GM19438 (cell line): ENCODE measurements at regions not wholly inside any gene's neighbourhood (a gene's known extent, or its start where the extent isn't known, plus 50 kb on each side); places are given as distances from the start of the nearest gene placed in this dataset.

Source experiments
- ATAC-seq: cut with Tn5 transposase; IDR thresholded peaks from one replicate; pipeline ENCODE4 v1.9.1; 2021; ENCODE audit warnings: low read depth; ENCODE audit not compliant: unreplicated experiment

DNA sequence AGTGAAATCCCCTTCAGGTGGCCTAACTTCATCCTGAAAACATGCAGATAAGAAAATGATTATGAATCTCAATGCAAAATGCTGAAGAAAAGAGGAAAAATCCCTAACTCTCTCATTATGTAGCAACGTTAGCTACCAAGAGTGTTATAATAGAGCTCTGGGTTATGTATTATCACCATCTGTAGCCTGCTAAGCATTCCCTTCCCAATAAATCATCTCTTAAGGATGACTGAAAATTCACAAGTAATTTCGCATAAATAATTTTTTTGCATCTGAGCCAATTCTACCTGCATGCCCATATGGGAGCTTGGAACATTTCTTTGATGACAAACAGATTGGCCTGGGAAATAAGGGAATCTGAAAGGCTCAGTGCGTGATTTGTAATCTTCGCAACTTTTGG, 216.1 kb downstream of the HTR7 start:
- no peak for ATAC-seq

DNA sequence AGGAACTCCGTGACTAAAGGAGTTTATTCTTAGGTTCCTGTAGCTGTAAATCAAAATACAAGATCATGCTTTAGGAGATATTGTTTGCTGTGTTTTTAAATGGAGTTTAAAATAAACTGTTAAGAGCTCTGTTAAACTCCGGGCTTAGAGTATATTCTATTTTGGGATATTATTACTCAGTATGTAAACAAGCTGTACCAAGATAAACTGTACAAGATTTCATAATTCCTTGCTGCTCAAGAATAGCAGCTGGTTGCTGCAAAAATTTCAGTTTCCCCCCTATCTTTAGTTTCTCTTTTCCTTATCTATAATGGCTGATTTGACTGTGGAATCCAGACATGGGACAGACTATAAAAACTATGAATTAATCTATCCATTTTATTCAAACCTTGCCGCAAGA, 215.7 kb downstream of the HTR7 start:
- no peak for ATAC-seq

DNA sequence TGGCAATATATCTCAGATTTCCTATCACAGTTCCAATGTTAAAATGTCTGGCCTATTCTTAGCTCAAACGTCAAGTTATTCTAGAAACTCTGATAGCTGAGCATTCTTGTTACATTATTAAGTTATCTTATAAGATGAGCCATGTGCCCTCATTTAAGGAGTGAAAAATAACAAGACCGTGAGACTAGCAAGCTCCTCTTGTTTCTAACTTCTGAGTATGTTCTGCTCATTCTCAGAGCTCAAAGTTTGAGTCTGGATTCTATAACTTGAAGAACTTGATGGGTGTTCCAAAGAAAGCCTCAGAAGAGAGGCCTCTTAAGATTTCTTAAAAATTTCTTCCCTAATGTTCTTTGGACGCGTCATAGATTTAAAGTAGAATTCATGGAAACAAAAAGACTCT, 215.2 kb downstream of the HTR7 start:
- ATAC-seq, result no peak

DNA sequence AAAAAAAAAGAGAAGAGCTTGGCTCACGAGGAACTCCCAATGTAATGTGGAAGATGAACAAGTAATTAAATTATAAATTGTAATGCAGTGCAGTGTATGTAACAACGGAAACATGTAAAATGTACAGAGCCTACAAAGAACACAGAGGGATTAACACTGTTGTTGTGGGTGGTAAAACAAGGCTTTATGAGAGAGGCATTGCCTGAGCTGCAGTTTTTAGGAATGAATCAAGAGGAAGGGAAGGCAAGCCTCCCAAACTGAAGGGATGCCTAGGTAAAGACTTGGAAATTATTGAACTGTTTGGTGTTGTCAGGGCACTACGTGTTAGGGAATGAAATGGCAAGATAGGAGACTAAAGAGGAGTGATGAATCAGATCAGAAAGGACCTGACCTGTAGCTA, 213.7 kb downstream of the HTR7 start:
- ATAC-seq, result no peak

DNA sequence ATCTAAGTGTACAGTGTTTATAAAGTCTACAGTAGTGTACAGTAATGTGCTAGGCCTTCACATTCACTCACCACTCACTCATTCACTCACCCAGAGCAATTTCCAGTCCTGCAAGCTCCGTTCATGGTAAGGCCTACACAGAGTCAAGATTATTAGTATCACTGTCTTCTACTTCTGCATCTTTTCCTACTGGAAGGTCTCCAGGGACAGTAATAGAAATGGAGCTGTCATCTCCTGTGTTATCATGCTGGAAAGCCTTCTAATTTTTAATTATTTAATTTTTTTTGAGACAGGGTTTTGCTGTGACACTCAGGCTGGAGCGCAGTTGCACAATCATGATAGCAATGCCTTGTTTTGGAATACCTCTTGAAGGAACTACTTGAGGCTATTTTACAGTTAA, 207.0 kb downstream of the HTR7 start:
- no peak for ATAC-seq

DNA sequence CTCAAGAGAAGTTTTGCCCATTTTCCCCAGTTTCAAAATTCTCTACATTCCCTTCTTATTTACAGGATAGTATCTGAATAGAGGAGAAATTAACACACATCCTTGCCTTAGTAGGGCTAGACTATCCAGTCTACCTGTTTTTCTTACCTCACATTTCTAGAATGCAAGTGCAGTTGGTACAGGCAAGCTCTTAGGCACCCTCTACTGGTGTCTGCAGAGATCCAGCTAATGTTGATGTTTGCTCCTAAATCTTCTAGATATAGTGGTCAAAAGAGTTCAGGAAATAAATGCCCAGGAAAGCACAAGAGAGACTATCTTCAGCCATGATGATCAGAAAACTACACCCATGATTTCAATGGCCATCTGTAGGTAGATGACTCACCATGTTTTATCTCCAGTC, 205.3 kb downstream of the HTR7 start:
- no peak for ATAC-seq

DNA sequence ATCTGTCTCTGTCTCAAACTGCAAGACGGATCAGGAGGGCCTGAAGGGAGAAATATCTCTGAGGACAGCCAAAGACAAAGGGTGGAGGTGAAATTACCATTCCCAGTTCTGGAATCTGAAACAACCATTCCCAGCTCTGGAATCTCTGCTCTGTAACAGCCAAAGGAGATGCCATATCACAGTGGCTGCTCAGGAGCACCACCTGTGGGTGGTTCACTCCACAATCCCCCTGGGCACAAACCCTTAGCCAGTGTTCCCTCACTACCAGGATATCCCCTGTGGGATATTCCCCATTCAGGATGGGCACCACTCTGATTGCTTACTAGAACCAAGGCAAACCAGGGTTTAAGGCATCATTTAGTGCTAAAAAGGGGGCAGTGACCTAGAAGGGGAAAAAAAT, 199.0 kb downstream of the HTR7 start:
- no peak for ATAC-seq

DNA sequence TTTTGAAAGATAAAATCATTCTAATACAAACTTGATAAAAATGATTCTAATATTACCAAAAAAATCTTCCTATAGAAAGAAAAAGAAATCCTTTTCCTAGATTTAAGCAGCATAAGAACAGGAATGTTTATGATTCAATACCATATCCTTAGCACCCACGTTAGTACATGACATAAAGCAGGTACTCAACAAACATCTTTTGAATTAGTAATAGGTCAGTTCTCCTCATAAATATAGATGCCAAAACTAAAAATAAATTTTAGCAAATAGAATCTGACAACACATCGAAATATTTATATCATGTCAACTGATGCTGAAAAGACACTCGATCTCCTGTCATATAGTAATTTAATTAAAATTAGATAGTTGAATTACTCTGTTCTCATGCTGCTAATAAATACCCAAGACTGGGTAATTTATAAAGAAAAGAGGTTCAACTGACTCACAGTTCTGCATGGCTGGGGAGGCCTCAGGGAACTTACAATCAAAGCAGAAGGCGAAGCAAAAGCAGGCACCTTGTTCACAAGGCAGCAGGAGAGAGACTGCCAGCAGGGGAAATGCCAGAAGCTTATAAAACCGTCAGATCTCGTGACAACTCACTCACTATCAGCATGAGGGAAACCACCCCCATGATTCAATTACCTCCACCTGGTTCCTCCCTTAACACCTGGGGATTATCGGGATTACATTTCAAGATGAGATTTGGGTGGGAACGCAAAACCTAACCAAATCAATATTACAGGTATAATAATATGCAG, 191.8 kb downstream of the HTR7 start:
- ATAC-seq, result no peak

DNA sequence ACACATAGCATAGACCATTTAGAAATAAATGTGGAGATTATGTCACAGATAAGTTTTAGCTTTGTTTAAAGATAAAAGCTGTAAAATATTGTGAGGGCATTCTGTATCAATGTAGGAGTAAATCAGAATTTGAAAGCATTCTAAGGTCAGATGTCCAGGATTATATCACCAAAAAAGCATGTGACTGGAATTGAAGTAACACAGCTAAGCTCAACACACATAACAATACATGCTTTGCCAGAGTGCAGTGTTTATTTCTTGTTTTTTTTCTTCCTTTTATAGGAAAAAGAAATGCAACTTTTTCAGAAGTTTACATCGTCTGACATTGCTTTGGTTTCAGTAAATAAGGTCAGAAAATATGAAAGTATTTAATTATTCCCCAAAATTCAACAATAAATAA, 183.4 kb downstream of the HTR7 start:
- no peak for ATAC-seq

DNA sequence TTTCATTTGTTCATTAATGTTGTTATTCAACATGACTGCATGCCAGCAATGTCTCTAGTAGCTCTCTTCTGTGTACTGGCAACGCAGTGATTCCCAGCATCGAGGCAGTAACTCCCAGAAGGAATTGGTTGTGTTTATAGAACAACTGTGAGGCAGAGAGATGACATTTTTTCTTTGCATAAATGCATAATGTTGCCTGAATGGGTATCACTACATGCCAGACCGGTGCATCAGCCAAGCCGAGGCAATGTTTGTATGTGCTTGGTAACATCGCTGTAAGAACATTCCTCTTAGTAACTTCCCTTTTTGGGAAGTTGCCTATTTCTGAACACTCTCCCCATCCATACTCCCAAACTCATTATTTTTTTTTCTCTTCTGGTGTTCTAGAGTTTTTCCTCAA, 182.9 kb downstream of the HTR7 start:
- no peak for ATAC-seq

DNA sequence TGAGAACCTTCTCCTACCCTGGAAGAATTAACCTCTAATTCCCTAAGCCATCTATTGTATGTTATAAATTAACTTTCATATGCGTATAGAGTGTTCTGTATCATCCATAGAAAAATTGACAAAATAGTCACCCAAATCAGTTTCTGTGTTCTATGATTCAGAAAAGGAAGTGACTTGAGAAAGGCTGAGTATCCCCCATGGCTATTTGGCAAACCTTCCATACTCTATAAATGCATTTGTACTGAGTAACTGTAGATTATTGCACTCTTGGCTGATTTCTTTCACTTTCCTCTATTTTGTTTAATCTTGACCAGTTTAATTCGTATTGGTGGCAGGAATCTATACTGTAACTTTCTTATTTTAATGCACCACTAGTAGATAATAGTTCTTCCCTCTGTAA, 182.2 kb downstream of the HTR7 start:
- ATAC-seq, result no peak
